Keratinocyte (primary cell): ENCODE measurements at regions not wholly inside any gene's neighbourhood (a gene's known extent, or its start where the extent isn't known, plus 50 kb on each side); places are given as distances from the start of the nearest gene placed in this dataset.

Source experiments
- CTCF ChIP-seq, 3 experiments: IDR thresholded peaks in 1 of 3; conservative IDR thresholded peaks in 1 of 3; optimal IDR thresholded peaks in 1 of 3; 2 replicates in 2 of 3; 3 replicates in 1 of 3; pipeline versions ENCODE3 to v1.5.1; 2011; ENCODE audit warnings: low read length in 3 of 3, mild to moderate bottlenecking in 3 of 3, moderate library complexity in 2 of 3, control low read depth in 1 of 3, inconsistent platforms in 1 of 3; ENCODE audit not compliant: insufficient read depth in 2 of 3; ENCODE audit errors: extremely low read depth in 1 of 3
- EZH2 ChIP-seq: IDR thresholded peaks from one replicate; pipeline ENCODE4 v1.6.1; 2012; ENCODE audit warnings: inconsistent platforms, mild to moderate bottlenecking, low read length, moderate library complexity

- TF ChIP-seq EZH2 (no peak), CTCF (optimal IDR thresholded peaks at IDR 0.05 in 1 of 3, IDR thresholded peaks at IDR 0.05 in 1 of 3, conservative IDR thresholded peaks at IDR 0.05 in 1 of 3; ENCODE audit: extremely low read depth in 1 of 3, insufficient read depth in 2 of 3, low read length in 3 of 3) (no peak)
These were observed 195.7 kb upstream of the UBL3 start for GRCh38 chr13:30045916-30046704.
